Spleen (tissue), 11 donors: ENCODE measurements at regions not wholly inside any gene's neighbourhood (a gene's known extent, or its start where the extent isn't known, plus 50 kb on each side); places are given as distances from the start of the nearest gene placed in this dataset.
"Not testable (repeated sequence)": the region's sequence is repeated elsewhere in the genome, so short reads cannot be mapped to it uniquely, and the experiment has no call there.

Experiments
- DNase-seq: peaks from one replicate; pipeline ENCODE4 v3.0.0-alpha.2; 2020
- H3K27ac ChIP-seq, 8 donors: fragments of 200-600 bp; sonication (generic) in 7 of 8; 1 replicate in 4 of 8; 2 replicates in 4 of 8; pipeline versions ENCODE4 v1.5.0 to v1.8.0; 2016 to 2021; ENCODE audit warnings: inconsistent platforms in 4 of 8, mild to moderate bottlenecking in 4 of 8, moderate library complexity in 1 of 8
- H3K27me3 ChIP-seq, 7 donors: fragments of 200-600 bp; sonication (generic) in 6 of 7; replicated peaks in 1 of 7; 1 replicate in 4 of 7; 2 replicates in 3 of 7; pipeline versions ENCODE4 v1.5.0 to v1.8.0; 2016 to 2021; ENCODE audit warnings: inconsistent platforms in 3 of 7, mild to moderate bottlenecking in 1 of 7
- H3K36me3 ChIP-seq, 6 donors: fragments of 200-600 bp; sonication (generic) in 5 of 6; 1 replicate in 4 of 6; 2 replicates in 2 of 6; pipeline versions ENCODE4 v1.5.0 to v1.8.0; 2016 to 2021; ENCODE audit warnings: inconsistent platforms in 2 of 6
- H3K4me1 ChIP-seq, 6 donors: fragments of 200-600 bp; sonication (generic) in 5 of 6; 1 replicate in 3 of 6; 2 replicates in 3 of 6; pipeline versions ENCODE4 v1.5.0 to v1.8.0; 2016 to 2021; ENCODE audit warnings: inconsistent platforms in 3 of 6
- H3K4me3 ChIP-seq, 8 donors: fragments of 200-600 bp; sonication (generic) in 7 of 8; 1 replicate in 4 of 8; 2 replicates in 4 of 8; pipeline versions ENCODE4 v1.5.0 to v1.8.0; 2016 to 2021; ENCODE audit warnings: inconsistent platforms in 4 of 8, mild to moderate bottlenecking in 4 of 8, moderate library complexity in 2 of 8
- H3K9me3 ChIP-seq, 8 donors: fragments of 200-600 bp; sonication (generic) in 7 of 8; 1 replicate in 4 of 8; 2 replicates in 4 of 8; pipeline versions ENCODE4 v1.5.0 to v1.8.0; 2016 to 2021; ENCODE audit warnings: inconsistent platforms in 4 of 8
- CTCF ChIP-seq, 11 experiments: fragments of 200-600 bp in 7 of 11; fragments of 450-650 bp in 4 of 11; sonication (generic) in 4 of 11; IDR thresholded peaks in 8 of 11; conservative IDR thresholded peaks in 3 of 11; 1 replicate in 7 of 11; 2 replicates in 4 of 11; pipeline versions ENCODE4 v1.4.0 to v1.8.0; 2016 to 2021; ENCODE audit warnings: antibody characterized with exemption in 11 of 11, inconsistent platforms in 4 of 11, mild to moderate bottlenecking in 1 of 11
- POLR2A ChIP-seq, 3 donors: fragments of 450-650 bp; IDR thresholded peaks; one replicate each; pipeline ENCODE4 v1.5.1; 2017; ENCODE audit warnings: antibody characterized with exemption in 3 of 3, mild to moderate bottlenecking in 1 of 3
- POLR2AphosphoS5 ChIP-seq, 3 donors: sonication (generic); formaldehyde crosslinking; IDR thresholded peaks; one replicate each; pipeline ENCODE4 v1.5.1; 2017; ENCODE audit warnings: antibody characterized with exemption in 3 of 3
- WGBS, 5 donors: extraction: QIAGEN DNeasy Blood & Tissue Kit in 3 of 5; methylation state at CpG; one replicate each; pipeline versions ENCODE4 v1.1.5 to v1.1.7; 2013 to 2018; 5-methylcytosine and 5-hydroxymethylcytosine counted together
- intact Hi-C: fragments of 100-400 bp; cut with DNase I; formaldehyde crosslinking; loops from one replicate; pipeline ENCODE4 v1.15.0; 2023; ENCODE audit warnings: low total_unique reads
- donor health status: healthy with polysubstance abuse.
- donor health status: DM: no; HTN: no; CAD: no; lungs with moderate emphysema.
- donor health status: DM: no; HTN: no; CAD: no.
- donor health status: Bipolar disorder and iron deficiency.
- donor health status: healthy.
- donor health status: DM: no; HTN: no; CAD: no.
- donor health status: DM: yes; HTN: yes; CAD: no.

GRCh38 chr1:9443913-9444445 lies 95.3 kb upstream of the SLC25A33 start:
- 67 to 75% (median 71%) methylated on average over 14 of the region's 14 CpGs for WGBS, 5 donors
- H3K9me3 ChIP-seq, result no peaks in the 10 kb centered on the region
- peaks cover 0 to 8% (median 0%) of the 10 kb centered on the region in 7 donors for H3K27me3 ChIP-seq
- TF ChIP-seq CTCF (IDR thresholded peaks at IDR 0.05 in 8 of 11, conservative IDR thresholded peaks at IDR 0.05 in 3 of 11) (no peak), POLR2AphosphoS5 (IDR thresholded peaks at IDR 0.05) (no peak)
- no peak overlapping the region for H3K4me3 ChIP-seq
- DNase-seq, result no peak
- H3K36me3 ChIP-seq, result no peaks in the 10 kb centered on the region
- intact Hi-C loops, result no loop called here
- H3K27ac ChIP-seq, result no peak overlapping the region
- peaks cover 0 to 20% (median 5%) of the 10 kb centered on the region in 6 donors for H3K4me1 ChIP-seq

GRCh38 chr1:9444532-9444931 lies 94.7 kb upstream of the SLC25A33 start:
- 91 to 95% (median 94%) methylated on average over 12 of the region's 12 CpGs for WGBS, 5 donors
- Histone ChIP-seq H3K4me1 (peaks cover 0 to 24% (median 5%) of the 10 kb centered on the region in 6 donors), H3K9me3 (no peaks in the 10 kb centered on the region), H3K36me3 (no peaks in the 10 kb centered on the region), H3K27me3 (peaks cover 0 to 13% (median 0%) of the 10 kb centered on the region in 7 donors), H3K27ac (no peak overlapping the region), H3K4me3 (no peak overlapping the region)
- no peak for DNase-seq
- intact Hi-C loops, result no loop called here
- TF ChIP-seq CTCF (IDR thresholded peaks at IDR 0.05 in 8 of 11, conservative IDR thresholded peaks at IDR 0.05 in 3 of 11) (no peak), POLR2AphosphoS5 (IDR thresholded peaks at IDR 0.05) (no peak), POLR2A (IDR thresholded peaks at IDR 0.05) (no peak)

- 92 to 98% (median 95%) methylated on average over 10 of the region's 10 CpGs for WGBS, 5 donors
- DNase-seq, intact Hi-C loops, H3K36me3 ChIP-seq, H3K4me3 ChIP-seq, H3K27ac ChIP-seq, H3K9me3 ChIP-seq: not testable (repeated sequence)
- Histone ChIP-seq H3K27me3 (peaks cover 0 to 15% (median 0%) of the 10 kb centered on the region in 7 donors), H3K4me1 (peaks cover 0 to 24% (median 5%) of the 10 kb centered on the region in 6 donors)
These were observed 94.2 kb upstream of the SLC25A33 start for GRCh38 chr1:9445081-9445480.

GRCh38 chr1:9447215-9447960 lies 91.9 kb upstream of the SLC25A33 start:
- H3K4me3 ChIP-seq, result no peak overlapping the region
- no peaks in the 10 kb centered on the region for H3K9me3 ChIP-seq
- DNase-seq, result no peak
- intact Hi-C loops, result no loop called here
- TF ChIP-seq CTCF (IDR thresholded peaks at IDR 0.05 in 8 of 11, conservative IDR thresholded peaks at IDR 0.05 in 3 of 11), result no peak
- no peak for TF ChIP-seq POLR2A (IDR thresholded peaks at IDR 0.05)
- no peak for TF ChIP-seq POLR2AphosphoS5 (IDR thresholded peaks at IDR 0.05)
- H3K4me1 ChIP-seq, result peaks cover 0 to 13% (median 5%) of the 10 kb centered on the region in 6 donors
- no peak overlapping the region for H3K27ac ChIP-seq
- H3K36me3 ChIP-seq, result no peaks in the 10 kb centered on the region
- WGBS, 5 donors, result 83 to 93% (median 85%) methylated on average over 17 to 18 of the region's 18 CpGs
- H3K27me3 ChIP-seq, result peaks cover 0 to 15% (median 0%) of the 10 kb centered on the region in 7 donors
